OCI-M2 (cell line): ENCODE measurements at regions not wholly inside any gene's neighbourhood (a gene's known extent, or its start where the extent isn't known, plus 50 kb on each side); places are given as distances from the start of the nearest gene placed in this dataset.

Source experiments
- DNase-seq: peaks from one replicate; lab custom pipeline; 2025; ENCODE audit not compliant: unreplicated experiment; lab: John Stamatoyannopoulos, UW

GRCh38 chr5:74199436-74200210 lies 440.9 kb downstream of the ENC1 start:
- DNase-seq, result no peak

DNA sequence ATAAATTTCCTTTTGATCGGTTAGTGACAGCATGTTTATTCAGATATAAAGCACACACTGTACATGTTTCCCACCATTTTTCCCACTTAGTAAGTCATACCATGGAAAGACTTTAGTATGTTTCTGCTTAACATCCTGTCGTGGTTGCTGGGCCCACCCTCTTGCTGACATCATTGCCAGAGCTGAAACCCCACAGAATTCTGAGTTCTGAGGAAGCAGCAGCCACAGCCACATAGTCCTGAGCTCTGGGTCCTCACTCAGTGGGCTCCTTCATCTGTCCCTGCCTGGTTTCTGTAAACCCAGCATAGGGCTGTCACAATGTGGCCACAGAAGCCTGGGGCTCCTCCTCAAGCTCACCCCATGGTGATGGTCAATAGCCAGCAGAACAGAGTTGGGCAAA lies 441.5 kb downstream of the ENC1 start:
- no peak for DNase-seq

DNA sequence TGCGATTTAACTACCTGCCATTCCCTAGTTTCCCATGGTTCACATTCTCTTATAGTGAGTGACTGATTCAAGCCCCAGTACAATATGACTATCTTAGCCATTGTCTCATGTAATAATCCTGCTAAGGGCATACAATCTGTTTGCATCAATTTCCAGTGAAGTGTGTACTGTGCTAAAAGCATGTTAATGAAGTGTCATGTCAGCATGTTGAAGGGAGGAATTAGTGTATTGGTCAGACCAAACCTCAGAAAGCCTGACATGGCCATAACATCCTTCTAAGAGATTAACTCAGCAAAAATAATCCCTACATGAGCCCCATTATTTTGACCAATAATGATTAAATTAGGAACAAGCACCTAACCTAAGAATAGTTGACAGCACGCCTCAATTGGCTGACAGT lies 442.4 kb downstream of the ENC1 start:
- DNase-seq, result no peak

GRCh38 chr5:74196233-74196632 lies 444.3 kb downstream of the ENC1 start:
- no peak for DNase-seq

DNA sequence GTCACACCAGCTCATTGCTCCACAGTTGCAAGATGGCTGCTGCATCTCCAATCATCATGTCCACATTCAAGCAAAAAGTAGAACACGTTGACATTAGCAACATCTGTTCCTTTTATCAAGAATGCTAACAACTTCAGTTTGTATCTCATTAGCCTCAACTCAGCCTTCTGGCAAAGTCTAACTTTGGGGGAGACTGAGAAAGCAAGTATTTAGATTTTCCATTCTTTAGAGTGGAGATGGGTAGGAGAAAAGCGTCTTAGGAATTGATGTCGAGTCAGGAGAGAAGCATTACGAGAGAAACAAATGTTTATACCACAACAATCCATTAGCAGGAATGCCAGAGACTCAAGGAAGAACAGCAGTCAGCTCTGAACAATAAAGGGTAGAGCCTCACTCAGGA lies 446.3 kb downstream of the ENC1 start:
- DNase-seq, result no peak

DNA sequence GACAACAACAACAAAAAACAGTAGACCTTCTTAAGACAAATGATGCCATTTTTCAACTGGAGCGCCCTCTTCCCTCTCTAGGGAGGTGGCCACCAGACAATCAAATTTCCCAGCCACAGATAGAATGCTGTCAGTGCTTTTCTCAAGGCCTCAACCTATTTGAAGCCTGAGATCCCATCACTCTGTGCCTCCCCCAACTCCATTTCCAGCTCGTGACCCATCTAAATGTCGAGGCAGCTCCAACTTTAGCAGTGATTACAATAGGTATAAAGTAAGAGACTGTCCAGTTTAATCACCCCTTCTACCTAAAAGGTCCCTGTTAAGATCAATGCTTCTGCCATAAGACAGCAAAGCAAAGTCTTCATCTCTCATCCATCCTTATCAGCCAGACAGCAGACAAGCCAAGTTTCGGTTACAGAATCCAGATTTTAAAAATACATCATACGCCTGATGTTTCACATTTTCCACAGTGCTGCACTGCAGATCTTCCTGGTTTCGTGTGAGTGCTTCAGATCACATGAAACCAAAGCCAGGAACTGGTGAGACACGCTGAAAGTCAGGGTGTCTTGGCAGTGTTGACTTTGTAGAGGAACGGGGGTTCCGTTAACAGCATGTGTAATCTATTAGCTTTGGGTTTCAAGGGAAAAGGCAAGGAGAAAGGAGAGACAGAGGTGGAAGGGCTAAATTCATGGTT lies 447.8 kb downstream of the ENC1 start:
- no peak for DNase-seq

DNA sequence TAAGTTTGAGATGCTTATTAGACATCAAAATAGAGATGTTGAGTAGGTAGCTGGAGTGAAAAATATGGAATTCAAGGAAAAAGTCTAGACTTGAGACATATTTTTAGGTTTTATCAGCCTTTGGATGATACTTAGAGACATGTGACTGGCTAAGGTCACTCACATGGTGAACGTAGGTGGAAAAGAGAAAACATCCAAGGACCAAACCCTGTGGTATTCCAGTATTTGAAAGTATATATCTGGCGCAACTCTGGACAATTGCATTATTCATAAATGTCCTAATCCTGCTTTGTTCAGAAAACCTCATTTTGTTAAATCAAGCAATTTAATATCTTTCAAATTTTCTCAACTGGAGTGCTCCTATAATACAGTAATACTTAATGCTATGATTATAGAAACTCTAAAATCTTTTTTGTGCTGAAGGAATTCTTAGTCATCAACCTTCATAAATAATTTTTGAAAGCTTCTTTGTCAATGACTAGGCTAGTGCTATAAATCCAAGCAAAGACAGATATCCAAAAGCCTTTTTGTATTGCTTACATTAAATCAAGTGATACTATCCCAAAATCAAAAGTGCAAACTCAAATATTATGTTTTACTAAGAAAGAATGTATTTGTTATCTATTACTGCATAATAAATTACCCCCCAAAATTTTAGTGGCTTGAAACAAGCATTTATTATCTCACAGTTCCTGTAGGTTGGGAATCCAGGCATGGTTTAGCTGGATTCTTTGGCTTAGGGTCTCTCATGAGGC lies 452.0 kb downstream of the ENC1 start:
- no peak for DNase-seq

DNA sequence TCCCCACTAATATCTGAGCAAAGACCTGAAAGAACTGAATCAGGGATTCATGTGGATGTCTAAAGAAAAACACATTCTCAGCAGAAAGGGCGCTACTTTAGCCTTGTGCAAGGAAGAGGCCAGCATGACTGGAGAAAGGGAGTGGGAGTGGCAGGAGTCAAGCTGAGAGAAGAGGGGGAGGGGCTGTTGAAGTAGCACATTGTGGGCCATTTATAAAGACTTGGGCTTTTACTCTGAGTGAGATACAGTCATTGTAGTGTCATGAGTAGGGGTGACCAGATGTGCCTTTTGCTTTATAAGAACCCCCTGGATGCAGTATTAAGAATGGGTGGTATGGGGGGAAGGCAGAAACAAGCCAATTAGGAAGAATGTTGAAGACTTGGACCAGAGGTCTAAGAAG lies 452.8 kb downstream of the ENC1 start:
- DNase-seq, result no peak

DNA sequence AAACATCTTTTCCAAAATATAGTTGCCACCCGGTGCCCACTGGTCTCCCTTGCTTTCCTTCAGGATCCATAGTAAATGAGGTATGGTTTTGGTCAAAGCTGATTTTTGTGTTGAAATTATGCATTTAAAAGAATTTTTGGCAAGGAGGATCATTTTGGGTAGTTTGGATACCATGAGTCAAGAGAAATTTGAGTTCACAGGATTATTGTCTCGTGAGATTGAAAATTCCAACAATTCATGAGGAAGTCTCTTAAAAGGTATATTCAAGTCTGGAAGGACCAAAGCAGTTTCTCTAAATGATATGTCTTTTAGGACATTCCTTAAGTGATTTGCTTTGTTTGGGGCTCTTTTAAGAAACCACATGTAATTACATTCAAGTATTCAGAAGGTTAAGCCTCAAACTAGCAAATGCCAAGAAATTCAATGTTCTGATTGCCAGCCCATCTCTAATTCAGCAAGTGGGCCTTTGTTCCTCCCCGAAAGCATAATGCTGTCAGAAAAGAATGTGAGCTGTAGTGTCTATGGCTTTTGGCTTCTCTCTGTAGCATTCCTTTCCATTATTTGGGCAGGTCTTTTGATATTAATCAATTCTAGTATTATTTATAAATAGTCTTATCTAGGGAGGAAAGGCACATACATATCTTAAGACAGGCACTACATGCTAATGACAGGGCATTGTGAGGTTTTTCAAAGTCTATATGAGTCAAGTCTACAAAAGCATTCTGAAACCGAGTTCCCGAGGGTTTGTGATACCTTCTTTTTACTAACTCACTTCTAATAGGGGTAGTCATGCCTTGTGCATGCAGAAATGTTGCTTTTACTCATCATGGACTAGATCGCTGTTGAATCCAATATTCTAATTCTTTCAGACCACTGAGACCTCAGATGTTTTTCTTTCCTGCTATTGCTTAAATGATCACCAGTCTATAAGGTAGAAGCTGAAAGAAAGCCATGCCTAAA lies 453.9 kb downstream of the ENC1 start:
- no peak for DNase-seq

DNA sequence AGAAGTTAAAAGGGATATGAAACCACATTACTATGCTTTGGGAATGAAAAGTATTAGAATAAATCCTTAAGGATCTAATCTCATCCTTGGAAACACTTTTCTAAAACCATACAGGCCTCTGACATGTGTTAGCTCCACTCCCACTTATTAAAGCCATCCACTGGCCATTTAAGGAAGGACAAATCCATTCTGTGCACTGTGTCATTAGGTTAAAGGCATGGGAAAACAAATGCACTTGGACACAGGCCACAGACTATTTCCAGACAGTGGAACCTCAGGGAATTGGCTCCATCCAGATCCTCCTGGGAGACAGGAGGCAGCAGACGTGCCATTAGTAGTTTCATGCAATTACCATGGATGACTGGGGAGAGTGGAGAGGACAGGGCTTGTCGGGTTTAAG lies 454.9 kb downstream of the ENC1 start:
- no peak for DNase-seq

- DNase-seq, result no peak
Observed at GRCh38 chr5:74184649-74185048, 455.9 kb downstream of the ENC1 start.

- DNase-seq, result no peak
Observed at GRCh38 chr5:74183041-74183440, 457.5 kb downstream of the ENC1 start.

- DNase-seq, result no peak
Observed at GRCh38 chr5:74182603-74183002, 457.9 kb downstream of the ENC1 start.

GRCh38 chr5:74179701-74180100 lies 460.8 kb downstream of the ENC1 start:
- no peak for DNase-seq

DNA sequence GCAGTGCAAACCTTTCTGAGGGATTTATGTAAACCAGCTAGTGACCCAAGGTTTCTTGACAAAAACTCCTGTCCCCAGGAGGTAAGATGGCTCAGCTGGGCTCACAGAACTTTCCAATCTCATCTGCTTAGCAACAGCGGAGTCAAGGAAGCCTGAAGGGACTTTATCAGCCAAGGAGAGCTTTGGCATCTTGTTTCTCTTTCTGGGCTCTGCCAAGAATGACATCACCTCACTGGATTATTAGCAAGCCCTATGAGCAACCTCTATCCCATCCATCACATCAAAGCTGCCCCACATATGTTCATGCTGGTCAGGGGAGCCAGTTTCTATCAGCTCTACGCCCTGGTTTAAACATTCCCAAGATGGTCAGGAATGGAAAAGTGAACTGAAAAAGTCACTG lies 461.3 kb downstream of the ENC1 start:
- DNase-seq, result no peak

- no peak for DNase-seq
Observed at GRCh38 chr5:74177961-74178360, 462.6 kb downstream of the ENC1 start.

DNA sequence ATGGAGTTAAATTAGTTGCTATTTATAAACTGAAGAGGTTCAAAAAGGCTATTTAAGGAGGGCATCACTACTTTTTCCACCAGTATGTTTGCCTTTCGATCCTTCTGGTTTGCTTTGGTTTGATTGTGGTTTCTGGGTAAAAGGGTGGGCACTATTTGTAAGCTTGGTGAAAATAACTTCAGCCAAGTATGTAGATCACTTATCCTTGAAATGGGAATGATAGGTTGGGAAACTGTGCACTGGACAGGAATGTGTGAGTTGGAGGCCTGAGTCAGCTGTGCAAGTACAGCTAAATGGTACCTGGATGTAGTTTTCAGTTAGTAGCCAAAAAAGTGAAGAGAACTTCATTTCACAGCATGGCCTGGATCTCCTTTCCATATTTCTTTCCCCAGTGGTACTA lies 466.2 kb downstream of the ENC1 start:
- no peak for DNase-seq

DNA sequence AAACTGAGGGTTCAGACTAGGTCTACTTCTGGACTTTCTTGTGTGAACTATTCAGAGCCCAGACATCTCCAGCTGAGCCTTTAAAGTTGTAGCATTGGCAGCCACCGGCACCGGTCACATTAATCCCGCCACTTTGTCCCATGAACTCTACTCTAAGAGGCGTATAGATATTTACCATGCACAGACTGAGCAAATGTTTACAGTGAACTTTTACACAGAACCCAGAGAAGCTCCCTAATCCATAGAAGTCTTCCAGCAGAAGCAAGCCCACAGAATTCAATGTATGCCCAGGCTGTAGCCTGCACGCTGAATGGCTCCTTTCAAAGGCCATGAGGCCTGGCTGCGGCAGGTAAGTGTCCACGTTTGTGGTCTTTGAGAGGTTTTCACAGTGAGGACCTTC lies 466.9 kb downstream of the ENC1 start:
- DNase-seq, result no peak

GRCh38 chr5:74173241-74173640 lies 467.3 kb downstream of the ENC1 start:
- DNase-seq, result no peak

DNA sequence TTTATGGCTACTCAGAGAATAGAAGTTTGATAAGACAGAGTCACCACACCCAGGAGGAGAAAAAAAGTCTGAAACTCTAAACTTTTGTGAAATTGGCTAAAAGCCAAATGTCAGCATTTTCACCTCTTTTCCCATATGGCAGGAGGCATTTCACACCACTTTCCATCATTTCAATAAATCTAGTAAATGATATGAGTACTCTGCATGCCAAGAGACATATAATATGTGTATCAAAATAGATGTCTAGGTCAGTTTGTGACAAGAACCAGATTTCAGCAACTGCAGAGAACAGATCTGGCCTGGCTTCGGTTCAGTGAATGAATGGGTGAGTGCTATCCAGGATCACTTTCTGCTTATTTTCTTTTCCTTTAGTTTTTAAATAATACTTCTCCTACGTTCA lies 470.8 kb downstream of the ENC1 start:
- DNase-seq, result no peak

- DNase-seq, result no peak
Observed at GRCh38 chr5:74167930-74168315, 472.6 kb downstream of the ENC1 start.
